NCI-H748 (cell line): ENCODE measurements at regions not wholly inside any gene's neighbourhood (a gene's known extent, or its start where the extent isn't known, plus 50 kb on each side); places are given as distances from the start of the nearest gene placed in this dataset.
"Not testable (repeated sequence)": the region's sequence is repeated elsewhere in the genome, so short reads cannot be mapped to it uniquely, and the experiment has no call there.

Experiments used
- DNase-seq: peaks from one replicate; lab custom pipeline; 2025; ENCODE audit not compliant: unreplicated experiment; lab: John Stamatoyannopoulos, UW

DNA sequence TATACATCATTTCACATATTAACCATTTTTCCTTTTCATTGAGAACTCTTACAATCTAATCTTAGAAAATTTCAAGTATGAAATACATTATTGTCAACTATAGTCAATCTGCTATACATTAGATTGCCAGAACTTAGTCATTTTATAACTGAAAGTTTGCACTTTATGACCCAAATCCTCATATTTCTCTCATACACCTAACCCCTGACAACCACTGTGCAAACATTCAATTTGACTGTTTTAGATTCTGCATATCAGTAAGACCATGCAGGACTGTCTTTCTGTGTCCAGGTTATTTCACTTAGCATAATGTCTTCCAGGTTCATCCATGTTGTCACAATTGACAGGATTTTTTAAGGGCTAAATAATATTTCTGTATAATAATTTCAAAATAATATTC, 1299.0 kb upstream of the B3GALT2 start:
- DNase-seq = no peak

DNA sequence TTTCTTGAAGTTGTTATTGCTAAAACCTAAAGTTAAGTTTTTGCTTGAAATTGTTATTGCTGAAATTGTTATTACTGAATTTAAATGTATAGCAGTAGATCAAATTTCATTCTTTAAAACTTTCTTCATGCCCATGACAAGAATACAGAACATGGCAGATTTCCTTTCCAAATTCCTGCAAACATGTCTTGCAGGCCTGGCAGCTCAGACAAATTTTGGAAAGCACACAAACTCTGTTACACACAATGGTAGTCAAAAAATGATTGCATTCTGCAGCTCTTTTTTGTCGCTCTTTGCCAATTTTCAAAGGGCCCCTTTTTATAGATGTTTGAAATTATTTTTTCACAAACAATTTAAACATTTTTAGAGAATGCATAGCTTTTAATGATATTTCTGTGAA, 1292.3 kb upstream of the B3GALT2 start:
- DNase-seq = no peak

GRCh38 chr1:194477908-194478307, 1291.5 kb upstream of the B3GALT2 start:
- DNase-seq = no peak

- no peak for DNase-seq
These were observed 1290.5 kb upstream of the B3GALT2 start for GRCh38 chr1:194476872-194477271.

- peak; percentile 42 for DNase-seq
These were observed 1289.9 kb upstream of the B3GALT2 start for GRCh38 chr1:194476351-194476750.

DNA sequence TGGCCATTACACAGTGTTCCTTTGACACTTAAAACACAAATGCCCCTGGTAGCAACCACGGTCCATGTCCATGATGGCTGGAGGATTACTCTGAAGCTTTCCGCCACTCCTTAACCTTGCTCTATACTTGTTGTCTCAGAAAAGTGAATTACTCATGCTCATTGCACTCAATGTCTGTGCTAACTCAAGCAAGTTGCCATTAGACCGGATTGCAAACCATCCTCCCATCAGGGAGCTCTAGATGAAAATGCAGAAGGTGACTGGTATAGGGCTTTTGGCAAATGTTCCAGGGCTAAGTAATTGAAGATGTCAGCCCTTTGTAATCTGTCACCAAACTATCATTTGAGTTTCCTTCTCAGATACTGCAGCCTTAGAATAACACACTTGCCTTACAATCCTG, 1288.3 kb upstream of the B3GALT2 start:
- no peak for DNase-seq

- no peak for DNase-seq
These were observed 1287.4 kb upstream of the B3GALT2 start for GRCh38 chr1:194473766-194474165.

- peak; percentile 87 for DNase-seq
These were observed 1282.9 kb upstream of the B3GALT2 start for GRCh38 chr1:194469282-194469681.

GRCh38 chr1:194466706-194467105, 1280.3 kb upstream of the B3GALT2 start:
- peak; percentile 10 for DNase-seq

GRCh38 chr1:194447636-194448035, 1261.2 kb upstream of the B3GALT2 start:
- no peak for DNase-seq

DNA sequence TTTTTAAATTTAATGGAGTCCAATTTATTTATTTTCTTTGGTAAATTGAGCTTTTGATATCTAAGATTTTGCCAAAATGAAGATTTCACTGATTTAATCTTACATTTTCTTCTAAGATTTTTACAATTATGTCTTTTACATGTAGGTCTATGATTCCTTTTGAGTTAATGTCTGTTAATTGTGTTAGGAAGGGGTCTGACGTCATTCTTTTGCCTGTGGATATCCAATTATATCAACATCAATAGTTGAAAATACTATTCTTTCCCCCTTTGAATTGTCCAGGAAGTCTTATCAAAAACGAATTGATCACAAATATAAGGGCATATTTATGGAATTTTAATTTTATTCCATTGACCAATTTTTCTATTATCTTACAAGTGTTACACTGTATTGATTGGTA, 1258.8 kb upstream of the B3GALT2 start:
- DNase-seq = no peak

GRCh38 chr1:194442901-194443575, 1256.6 kb upstream of the B3GALT2 start:
- DNase-seq = no peak

DNA sequence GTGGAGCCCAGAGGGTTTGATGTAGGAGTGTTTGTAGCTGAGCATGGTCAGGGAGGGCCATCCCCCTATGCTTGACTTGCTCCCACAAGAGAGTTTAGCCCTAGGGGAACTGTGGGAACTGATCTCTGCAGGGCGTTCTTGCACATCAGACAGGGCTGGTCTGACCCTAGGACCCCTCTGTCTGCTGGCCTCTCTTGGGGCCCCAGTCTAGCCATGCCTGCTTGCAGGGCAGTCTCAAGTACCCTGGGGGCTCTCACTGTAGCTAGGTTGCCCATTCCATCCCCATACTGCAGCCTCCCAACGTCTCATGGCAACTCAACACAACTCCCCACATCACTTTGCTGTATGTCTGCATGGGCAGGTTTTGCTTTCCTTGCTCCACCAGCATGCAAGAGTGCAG, 1250.7 kb upstream of the B3GALT2 start:
- DNase-seq = no peak

DNA sequence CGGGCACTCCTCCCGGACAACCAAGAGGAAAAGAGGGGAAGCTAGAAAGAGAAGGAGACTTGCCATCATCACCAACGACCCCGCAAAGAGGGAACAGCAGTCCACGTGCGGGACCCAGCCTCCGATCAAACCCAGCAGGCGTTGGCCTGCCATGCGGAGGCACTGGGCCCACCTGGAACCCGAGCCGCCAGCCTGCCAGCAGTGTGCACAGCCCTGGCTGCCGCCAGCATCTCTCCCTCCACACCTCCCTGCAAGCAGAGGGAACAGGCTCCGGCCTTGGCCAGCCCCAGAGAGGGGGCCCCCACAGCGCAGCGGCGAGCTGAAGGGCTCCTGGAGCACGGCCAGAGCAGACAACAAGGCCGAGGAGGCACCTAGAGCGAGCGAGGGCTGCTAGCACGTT, 1244.7 kb upstream of the B3GALT2 start:
- DNase-seq = no peak

GRCh38 chr1:194420706-194421105, 1234.3 kb upstream of the B3GALT2 start:
- DNase-seq = no peak

GRCh38 chr1:194419721-194420120, 1233.3 kb upstream of the B3GALT2 start:
- DNase-seq = peak; percentile 11

DNA sequence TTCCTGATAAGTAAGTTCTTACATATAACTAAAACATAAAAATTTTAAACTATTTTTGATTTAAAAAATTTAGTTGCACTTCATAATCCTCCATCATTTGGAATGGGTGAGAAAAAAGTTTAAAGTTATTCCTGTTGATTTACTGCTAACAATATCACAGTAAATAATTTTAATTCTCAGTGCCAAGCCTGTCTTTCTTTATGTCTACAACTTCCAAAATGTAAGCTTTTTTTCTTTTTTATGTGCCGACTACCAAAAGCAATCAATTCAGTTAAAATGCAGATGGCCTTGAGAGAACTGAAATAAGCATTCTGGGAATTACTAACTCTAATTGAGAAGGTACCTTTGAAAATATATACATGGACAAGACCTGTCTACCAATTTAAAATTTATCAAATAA, 1224.3 kb upstream of the B3GALT2 start:
- no peak for DNase-seq

- not testable (repeated sequence) for DNase-seq
These were observed 1220.8 kb upstream of the B3GALT2 start for GRCh38 chr1:194407238-194407637.

DNA sequence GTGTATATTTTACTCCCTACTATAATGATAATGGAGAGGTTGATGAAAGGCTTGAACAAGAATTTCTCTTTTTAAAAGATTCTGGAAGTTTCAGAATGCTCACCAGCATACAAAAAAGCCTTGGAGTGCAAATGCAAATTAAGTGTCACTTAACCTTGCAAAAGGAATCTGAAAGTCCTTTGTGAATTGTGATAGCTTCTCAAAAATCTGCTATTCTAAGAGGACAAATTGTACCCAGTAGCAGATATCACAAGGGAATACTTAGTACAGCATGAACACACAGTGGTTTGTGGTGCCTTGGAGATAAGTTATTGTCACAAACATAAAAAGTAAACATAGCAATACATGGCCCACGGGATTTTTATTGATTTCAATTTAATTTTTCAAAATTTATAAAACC, 1208.3 kb upstream of the B3GALT2 start:
- no peak for DNase-seq

DNA sequence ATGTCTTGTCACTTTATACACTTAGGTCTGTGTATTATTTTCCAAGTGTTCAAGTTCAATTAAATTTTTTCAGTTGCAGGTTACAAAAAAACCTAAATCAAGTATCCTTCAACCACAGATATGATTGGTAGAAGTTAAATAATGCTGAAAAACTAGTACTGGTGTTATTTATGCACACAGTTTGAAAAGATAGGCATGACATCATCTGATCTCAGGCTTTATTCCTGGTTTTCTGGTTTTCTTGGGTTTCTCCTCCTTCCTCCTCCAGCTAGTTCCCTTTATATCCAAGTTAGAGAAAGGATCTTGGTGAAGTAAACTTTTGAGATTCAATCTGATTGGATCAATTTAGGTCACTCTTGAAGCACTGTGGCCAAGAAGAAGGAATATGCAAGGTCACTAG, 1201.1 kb upstream of the B3GALT2 start:
- no peak for DNase-seq

DNA sequence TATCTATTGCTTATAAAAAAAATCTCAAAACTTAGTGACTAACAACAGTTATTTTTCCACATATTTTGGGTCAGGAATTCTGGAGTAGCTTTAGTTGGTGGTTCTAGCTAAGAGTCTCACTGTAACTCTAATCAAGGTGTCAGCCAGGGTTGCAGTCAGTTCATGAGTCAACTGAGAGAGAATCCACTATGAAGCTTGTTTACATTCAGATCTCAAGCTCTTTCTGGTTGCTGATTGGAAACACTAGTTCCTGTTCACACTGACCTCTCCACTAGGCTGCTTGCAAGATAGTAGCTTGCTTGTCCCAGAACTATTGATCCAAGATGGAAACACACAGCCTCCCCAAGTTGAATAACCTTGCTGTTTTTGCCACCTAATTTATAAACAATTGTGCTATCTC, 1192.1 kb upstream of the B3GALT2 start:
- no peak for DNase-seq

GRCh38 chr1:194374649-194375048, 1188.2 kb upstream of the B3GALT2 start:
- no peak for DNase-seq

- no peak for DNase-seq
These were observed 1185.9 kb upstream of the B3GALT2 start for GRCh38 chr1:194372266-194372665.
